ENCODE measurements at regions not wholly inside any gene's neighbourhood (a gene's known extent, or its start where the extent isn't known, plus 50 kb on each side); places are given as distances from the start of the nearest gene placed in this dataset.

DNA sequence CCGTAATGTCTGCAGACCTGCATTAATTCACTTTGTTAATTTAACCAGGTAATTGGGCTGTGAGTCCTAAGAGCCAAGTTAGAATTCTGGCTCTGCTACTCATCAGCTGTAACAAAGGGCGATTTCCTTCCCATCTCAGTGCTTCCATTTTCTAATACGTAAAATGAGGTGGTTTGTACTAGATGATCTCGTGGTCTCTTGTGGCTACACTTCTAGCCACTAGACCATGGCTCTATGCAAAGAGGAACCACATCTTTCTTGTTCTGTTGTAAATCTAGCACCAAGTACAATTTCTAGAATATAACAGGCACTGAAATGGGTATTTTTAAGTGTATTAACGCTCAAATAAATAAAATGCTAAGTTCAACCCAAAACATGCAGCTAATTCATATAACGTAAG, 174.4 kb upstream of the THBS1 start:
- no peak overlapping the region for H3K4me3 ChIP-seq (ENCODE audit: insufficient read depth, low read depth, low read length)

DNA sequence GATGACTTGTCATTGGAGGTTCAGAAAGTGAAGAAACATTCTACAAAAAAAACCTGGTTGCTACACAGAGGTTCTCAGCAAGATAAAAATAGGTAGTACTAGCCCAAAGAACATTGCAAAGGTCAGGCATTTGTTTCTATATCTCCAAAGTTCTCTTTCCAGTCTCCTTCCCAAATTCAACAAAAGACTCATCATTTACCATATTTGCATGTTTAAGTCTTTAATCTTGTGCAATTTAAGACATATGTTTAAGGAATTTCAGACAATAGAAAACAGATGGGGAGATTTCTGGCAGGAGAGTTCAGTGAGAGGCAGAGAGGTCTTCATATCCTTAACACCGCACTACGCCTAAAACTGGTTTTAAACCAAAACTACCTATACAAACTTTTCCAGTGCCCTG, 173.8 kb upstream of the THBS1 start:
- WGBS, 2 experiments, result 90 to 91% methylated on average over 2 of the region's 2 CpGs
- no peaks in the 10 kb centered on the region for H3K36me3 ChIP-seq (ENCODE audit: control insufficient read depth, insufficient read depth, low read length)
- H3K4me1 ChIP-seq (ENCODE audit: control insufficient read depth, insufficient read depth, low read length), result no peaks in the 10 kb centered on the region
- no peak overlapping the region for H3K27ac ChIP-seq (ENCODE audit: insufficient read depth, low read depth, low read length, poor library complexity, severe bottlenecking)
- no peaks in the 10 kb centered on the region for H3K27me3 ChIP-seq (ENCODE audit: control insufficient read depth, insufficient read depth, low read length, poor library complexity, severe bottlenecking)
- no peaks in the 10 kb centered on the region for H3K9me3 ChIP-seq (ENCODE audit: control insufficient read depth, low read length)
- H3K4me3 ChIP-seq (ENCODE audit: insufficient read depth, low read depth, low read length), result no peak overlapping the region

More for the DNA sequence above, 174.4 kb upstream of the THBS1 start:
- Histone ChIP-seq H3K36me3 (ENCODE audit: control insufficient read depth, insufficient read depth, low read length) (no peaks in the 10 kb centered on the region), H3K27me3 (ENCODE audit: control insufficient read depth, insufficient read depth, low read length, poor library complexity, severe bottlenecking) (no peaks in the 10 kb centered on the region), H3K27ac (ENCODE audit: insufficient read depth, low read depth, low read length, poor library complexity, severe bottlenecking) (no peak overlapping the region), H3K9me3 (ENCODE audit: control insufficient read depth, low read length) (no peaks in the 10 kb centered on the region), H3K4me1 (ENCODE audit: control insufficient read depth, insufficient read depth, low read length) (no peaks in the 10 kb centered on the region)
- 92 to 99% methylated on average over 5 to 6 of the region's 6 CpGs for WGBS, 2 experiments

DNA sequence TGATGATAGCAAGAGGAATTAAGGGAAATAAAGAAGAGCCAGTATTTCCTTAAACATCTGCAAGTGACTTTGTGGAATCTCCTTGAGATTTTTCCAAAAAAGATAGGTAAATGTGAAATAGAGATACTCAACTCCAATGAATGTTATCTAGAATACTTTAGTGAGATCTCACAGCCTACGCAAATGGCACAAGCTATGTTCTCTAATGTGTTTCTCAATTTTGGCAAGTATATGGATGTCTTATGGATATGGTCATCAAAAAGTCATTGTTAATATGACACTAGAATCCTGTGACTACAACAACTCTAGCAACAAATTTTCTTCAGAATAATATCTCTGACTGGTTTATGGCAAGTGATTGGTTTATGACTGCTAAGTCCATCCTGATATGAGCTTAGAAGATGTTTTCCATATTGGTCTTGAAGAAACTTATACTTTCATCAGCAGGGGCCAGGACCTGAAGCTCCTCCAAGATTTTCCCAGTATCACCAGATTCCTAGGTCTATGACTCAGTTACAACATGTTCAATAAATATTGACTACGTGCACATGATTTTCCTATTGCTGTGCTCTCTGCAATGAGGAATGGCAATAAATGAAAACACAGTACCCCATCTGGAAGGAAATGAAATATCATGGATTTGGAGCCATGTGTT, 170.9 kb upstream of the THBS1 start:
- Histone ChIP-seq H3K27ac (ENCODE audit: insufficient read depth, low read depth, low read length, poor library complexity, severe bottlenecking) (no peak overlapping the region), H3K4me3 (ENCODE audit: insufficient read depth, low read depth, low read length) (no peak overlapping the region), H3K36me3 (ENCODE audit: control insufficient read depth, insufficient read depth, low read length) (no peaks in the 10 kb centered on the region), H3K27me3 (ENCODE audit: control insufficient read depth, insufficient read depth, low read length, poor library complexity, severe bottlenecking) (no peaks in the 10 kb centered on the region), H3K4me1 (ENCODE audit: control insufficient read depth, insufficient read depth, low read length) (no peaks in the 10 kb centered on the region), H3K9me3 (ENCODE audit: control insufficient read depth, low read length) (no peaks in the 10 kb centered on the region)
- 94 to 98% methylated on average over 2 of the region's 2 CpGs for WGBS, 2 experiments

DNA sequence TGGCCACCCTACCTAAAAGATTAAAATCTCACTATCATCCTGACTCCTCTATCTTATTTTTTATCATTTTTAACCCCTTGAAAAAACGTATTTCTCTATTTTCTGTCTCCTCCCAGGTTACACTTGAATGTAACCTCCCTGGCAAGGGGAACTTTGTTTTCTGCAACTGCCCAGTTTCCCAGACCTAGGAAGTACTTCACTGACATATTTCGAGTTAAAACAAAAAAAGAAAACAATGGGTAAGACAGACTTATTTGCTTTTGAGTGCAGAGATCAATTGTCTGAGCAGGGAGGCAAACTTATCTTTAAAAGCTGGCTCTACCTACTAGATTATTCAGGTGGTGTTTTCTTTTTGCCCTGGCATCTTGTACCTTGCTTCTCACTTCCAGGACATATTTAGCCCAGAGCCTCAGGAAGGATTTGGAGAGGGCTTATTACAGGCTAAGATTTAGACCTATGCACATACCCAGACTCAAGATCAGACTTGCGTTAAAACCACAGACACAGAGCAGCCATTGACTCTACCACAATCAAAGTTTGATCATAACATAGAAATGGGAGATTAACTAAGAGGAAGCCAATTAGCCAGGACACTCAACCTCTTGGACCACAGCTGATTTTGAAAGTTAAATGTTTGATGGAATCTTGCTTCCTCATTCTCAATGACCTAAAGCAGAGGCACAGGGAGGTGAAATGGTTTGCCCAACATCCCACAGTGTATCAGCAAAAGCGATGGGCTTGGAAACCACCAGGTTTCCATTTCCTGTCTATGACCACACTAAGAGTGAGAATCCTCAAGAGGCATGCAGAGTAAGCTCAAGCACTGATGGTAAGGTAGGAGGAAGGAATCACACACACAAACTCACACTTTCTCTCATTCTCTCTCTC, 169.5 kb upstream of the THBS1 start:
- Histone ChIP-seq H3K4me3 (ENCODE audit: insufficient read depth, low read depth, low read length) (no peak overlapping the region), H3K27ac (ENCODE audit: insufficient read depth, low read depth, low read length, poor library complexity, severe bottlenecking) (no peak overlapping the region), H3K36me3 (ENCODE audit: control insufficient read depth, insufficient read depth, low read length) (no peaks in the 10 kb centered on the region), H3K9me3 (ENCODE audit: control insufficient read depth, low read length) (no peaks in the 10 kb centered on the region), H3K27me3 (ENCODE audit: control insufficient read depth, insufficient read depth, low read length, poor library complexity, severe bottlenecking) (no peaks in the 10 kb centered on the region), H3K4me1 (ENCODE audit: control insufficient read depth, insufficient read depth, low read length) (no peaks in the 10 kb centered on the region)
- 89% methylated on average over 4 of the region's 4 CpGs for WGBS, 2 experiments

DNA sequence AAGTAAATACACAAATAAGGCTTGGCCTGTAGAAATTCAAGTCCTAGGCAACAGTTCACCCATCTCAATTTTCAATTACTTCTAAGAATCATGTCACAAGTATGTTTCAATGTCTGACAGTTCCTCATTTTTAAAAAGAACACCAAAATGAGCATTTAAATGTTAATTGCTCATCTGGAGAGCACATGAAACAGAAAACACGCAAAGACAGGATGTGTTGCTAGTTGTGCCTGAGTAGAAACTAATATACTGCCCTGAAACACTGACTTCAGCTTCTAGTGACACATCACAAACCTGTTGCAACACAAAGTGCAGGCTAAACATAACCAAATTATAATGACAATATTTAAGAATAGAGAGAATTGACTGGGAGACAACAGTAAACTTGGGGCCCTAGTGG, 167.3 kb upstream of the THBS1 start:
- WGBS, 2 experiments, result 78 to 91% methylated on average over 1 of the region's 1 CpG
- no peak overlapping the region for H3K27ac ChIP-seq (ENCODE audit: insufficient read depth, low read depth, low read length, poor library complexity, severe bottlenecking)
- H3K27me3 ChIP-seq (ENCODE audit: control insufficient read depth, insufficient read depth, low read length, poor library complexity, severe bottlenecking), result no peaks in the 10 kb centered on the region
- no peaks in the 10 kb centered on the region for H3K9me3 ChIP-seq (ENCODE audit: control insufficient read depth, low read length)
- no peaks in the 10 kb centered on the region for H3K4me1 ChIP-seq (ENCODE audit: control insufficient read depth, insufficient read depth, low read length)
- no peak overlapping the region for H3K4me3 ChIP-seq (ENCODE audit: insufficient read depth, low read depth, low read length)
- H3K36me3 ChIP-seq (ENCODE audit: control insufficient read depth, insufficient read depth, low read length), result no peaks in the 10 kb centered on the region

DNA sequence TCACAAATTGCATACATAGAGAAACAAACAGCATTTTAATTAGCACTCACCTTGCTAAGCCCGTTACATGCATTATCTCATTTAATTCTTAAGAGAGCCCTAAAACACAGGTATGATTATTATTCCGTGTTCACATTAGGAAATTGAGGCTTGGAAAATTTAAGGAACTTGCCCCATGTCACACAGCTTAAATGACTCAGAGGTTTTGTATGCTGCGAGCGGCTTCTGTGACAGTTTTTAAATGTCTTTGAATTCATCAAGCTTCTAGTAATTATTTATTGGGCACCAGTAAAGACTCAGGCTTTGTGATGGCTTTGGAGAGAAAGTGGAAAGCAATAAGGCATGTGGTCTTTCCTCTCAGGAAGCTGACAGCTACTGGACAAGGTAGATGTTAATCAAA, 166.7 kb upstream of the THBS1 start:
- whole genome bisulfite sequencing, 2 experiments, result 93 to 98% methylated on average over 4 of the region's 4 CpGs
- Histone ChIP-seq H3K27me3 (ENCODE audit: control insufficient read depth, insufficient read depth, low read length, poor library complexity, severe bottlenecking) (no peaks in the 10 kb centered on the region), H3K9me3 (ENCODE audit: control insufficient read depth, low read length) (no peaks in the 10 kb centered on the region), H3K36me3 (ENCODE audit: control insufficient read depth, insufficient read depth, low read length) (no peaks in the 10 kb centered on the region), H3K27ac (ENCODE audit: insufficient read depth, low read depth, low read length, poor library complexity, severe bottlenecking) (no peak overlapping the region), H3K4me3 (ENCODE audit: insufficient read depth, low read depth, low read length) (no peak overlapping the region), H3K4me1 (ENCODE audit: control insufficient read depth, insufficient read depth, low read length) (no peaks in the 10 kb centered on the region)

DNA sequence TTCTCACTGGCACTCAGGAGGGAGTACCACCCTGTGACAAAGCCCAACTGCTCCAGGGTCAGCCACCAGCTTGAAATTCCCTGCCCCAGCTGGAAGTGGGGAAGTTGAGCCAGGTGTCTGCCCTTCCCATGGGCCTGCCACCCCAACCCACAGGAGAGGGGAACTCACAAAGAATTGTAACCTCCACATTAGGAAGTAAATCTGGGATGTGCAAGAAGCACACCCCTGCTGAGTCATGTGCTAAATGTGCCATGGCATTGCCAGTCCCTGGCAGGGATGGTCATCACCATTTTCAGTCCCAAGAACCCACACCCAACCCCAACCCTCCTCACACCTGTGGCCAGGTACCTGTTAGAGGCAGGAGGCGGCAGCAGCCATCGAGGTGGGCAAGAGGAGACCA, 165.2 kb upstream of the THBS1 start:
- peaks cover 8% of the 10 kb centered on the region for H3K4me1 ChIP-seq (ENCODE audit: control insufficient read depth, insufficient read depth, low read length)
- no peak overlapping the region for H3K27ac ChIP-seq (ENCODE audit: insufficient read depth, low read depth, low read length, poor library complexity, severe bottlenecking)
- no peak overlapping the region for H3K4me3 ChIP-seq (ENCODE audit: insufficient read depth, low read depth, low read length)
- no peaks in the 10 kb centered on the region for H3K9me3 ChIP-seq (ENCODE audit: control insufficient read depth, low read length)
- no peaks in the 10 kb centered on the region for H3K27me3 ChIP-seq (ENCODE audit: control insufficient read depth, insufficient read depth, low read length, poor library complexity, severe bottlenecking)
- WGBS, 2 experiments, result 45 to 47% methylated on average over 2 of the region's 2 CpGs
- no peaks in the 10 kb centered on the region for H3K36me3 ChIP-seq (ENCODE audit: control insufficient read depth, insufficient read depth, low read length)

DNA sequence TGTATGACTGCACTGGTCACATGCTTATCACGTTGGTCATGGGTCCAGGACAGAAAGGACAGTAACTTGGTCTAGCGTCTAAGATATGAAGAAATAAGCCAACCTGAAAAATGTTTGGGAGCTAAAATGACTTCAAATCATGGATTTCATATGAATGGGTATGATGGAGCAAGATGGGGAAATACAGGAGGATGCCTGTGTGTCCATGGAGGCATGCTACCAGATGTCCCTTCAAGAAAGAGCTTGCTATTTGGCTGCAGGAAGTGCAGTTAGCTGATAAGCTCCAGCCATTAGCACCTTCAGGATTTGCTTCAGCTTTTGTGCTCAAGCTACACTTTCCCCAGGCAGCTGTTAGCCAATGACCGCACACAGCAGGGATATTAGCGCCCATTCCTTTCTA, 164.6 kb upstream of the THBS1 start:
- WGBS, 2 experiments, result 93 to 97% methylated on average over 4 of the region's 4 CpGs
- H3K27me3 ChIP-seq (ENCODE audit: control insufficient read depth, insufficient read depth, low read length, poor library complexity, severe bottlenecking), result no peaks in the 10 kb centered on the region
- no peaks in the 10 kb centered on the region for H3K36me3 ChIP-seq (ENCODE audit: control insufficient read depth, insufficient read depth, low read length)
- no peak overlapping the region for H3K4me3 ChIP-seq (ENCODE audit: insufficient read depth, low read depth, low read length)
- no peaks in the 10 kb centered on the region for H3K9me3 ChIP-seq (ENCODE audit: control insufficient read depth, low read length)
- H3K4me1 ChIP-seq (ENCODE audit: control insufficient read depth, insufficient read depth, low read length), result peaks cover 8% of the 10 kb centered on the region
- H3K27ac ChIP-seq (ENCODE audit: insufficient read depth, low read depth, low read length, poor library complexity, severe bottlenecking), result no peak overlapping the region

DNA sequence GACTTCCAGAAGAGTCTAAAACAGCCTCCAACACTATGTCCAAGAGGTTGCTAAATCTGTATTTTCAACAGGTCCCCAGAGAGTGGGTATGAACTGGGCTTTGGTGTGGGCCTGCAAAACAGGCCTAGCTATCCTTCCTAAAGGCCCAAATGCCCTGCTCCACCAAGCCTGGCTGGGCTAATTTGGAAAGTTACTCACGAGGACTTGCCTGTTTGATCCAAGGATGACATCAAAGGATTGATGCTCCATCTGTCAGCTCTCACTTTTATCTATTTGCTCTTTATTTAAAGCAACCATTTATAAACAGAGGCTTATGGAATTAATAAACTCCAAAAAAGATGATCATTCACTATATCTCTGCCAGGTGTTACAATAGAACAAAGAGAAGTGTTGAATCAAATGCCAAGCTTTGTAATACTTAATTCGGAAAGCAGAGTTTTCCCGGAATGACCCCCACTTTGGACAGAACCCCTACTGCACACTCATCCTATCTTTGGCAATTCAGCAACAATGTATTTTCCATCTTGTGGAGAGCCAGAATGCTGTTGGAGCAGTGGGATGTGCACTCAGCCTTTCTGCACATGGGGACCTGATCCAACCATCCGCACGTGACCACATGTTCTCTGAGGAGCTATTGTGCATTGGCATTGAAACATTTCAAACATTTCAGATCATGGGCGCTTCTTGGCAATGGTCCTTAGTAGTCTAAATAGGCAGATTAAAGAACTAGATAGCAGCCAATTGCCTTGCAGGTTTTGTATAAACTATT, 163.3 kb upstream of the THBS1 start:
- no peaks in the 10 kb centered on the region for H3K36me3 ChIP-seq (ENCODE audit: control insufficient read depth, insufficient read depth, low read length)
- H3K27ac ChIP-seq (ENCODE audit: insufficient read depth, low read depth, low read length, poor library complexity, severe bottlenecking), result no peak overlapping the region
- WGBS, 2 experiments, result 78 to 80% methylated on average over 6 of the region's 6 CpGs
- H3K9me3 ChIP-seq (ENCODE audit: control insufficient read depth, low read length), result no peaks in the 10 kb centered on the region
- H3K27me3 ChIP-seq (ENCODE audit: control insufficient read depth, insufficient read depth, low read length, poor library complexity, severe bottlenecking), result no peaks in the 10 kb centered on the region
- no peak overlapping the region for H3K4me3 ChIP-seq (ENCODE audit: insufficient read depth, low read depth, low read length)
- peaks cover 8% of the 10 kb centered on the region for H3K4me1 ChIP-seq (ENCODE audit: control insufficient read depth, insufficient read depth, low read length)

DNA sequence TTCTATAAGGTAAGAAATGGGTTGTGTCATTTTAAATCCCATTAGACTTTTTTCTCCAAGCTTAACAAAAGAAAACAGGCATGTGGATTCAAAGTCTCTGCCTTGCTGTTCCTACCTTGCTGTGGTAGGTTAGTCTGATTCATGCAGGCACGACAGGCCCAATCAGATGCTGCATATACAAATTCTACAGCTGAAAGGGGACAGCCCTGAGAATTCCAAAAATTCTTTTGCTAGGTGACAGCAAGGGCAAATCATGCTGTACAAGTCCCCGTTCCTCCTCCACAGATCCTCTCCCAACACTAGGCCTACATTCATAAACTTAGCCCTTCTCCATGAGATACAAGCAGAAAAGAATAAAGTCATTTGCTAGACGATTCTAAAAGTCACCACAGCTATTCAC, 161.2 kb upstream of the THBS1 start:
- Histone ChIP-seq H3K36me3 (ENCODE audit: control insufficient read depth, insufficient read depth, low read length) (no peaks in the 10 kb centered on the region), H3K27ac (ENCODE audit: insufficient read depth, low read depth, low read length, poor library complexity, severe bottlenecking) (no peak overlapping the region), H3K4me3 (ENCODE audit: insufficient read depth, low read depth, low read length) (no peak overlapping the region), H3K27me3 (ENCODE audit: control insufficient read depth, insufficient read depth, low read length, poor library complexity, severe bottlenecking) (no peaks in the 10 kb centered on the region), H3K4me1 (ENCODE audit: control insufficient read depth, insufficient read depth, low read length) (peaks cover 8% of the 10 kb centered on the region), H3K9me3 (ENCODE audit: control insufficient read depth, low read length) (no peaks in the 10 kb centered on the region)
- WGBS, 2 experiments, result 81 to 83% methylated on average over 2 to 3 of the region's 3 CpGs
